H9 (cell line): ENCODE measurements at regions not wholly inside any gene's neighbourhood (a gene's known extent, or its start where the extent isn't known, plus 50 kb on each side); places are given as distances from the start of the nearest gene placed in this dataset.

Experiments used
- DNase-seq: peaks from one replicate; pipeline ENCODE4 v3.0.0-alpha.2; 2017
- H2AFZ ChIP-seq: one replicate; pipeline ENCODE4 v1.6.1; 2013; ENCODE audit warnings: mild to moderate bottlenecking, low read length, control low read depth, moderate library complexity
- H2AK5ac ChIP-seq: 2 replicates; pipeline ENCODE4 v1.6.1; 2013; ENCODE audit warnings: low read length, control low read depth, mixed read lengths; ENCODE audit not compliant: insufficient read length
- H2BK120ac ChIP-seq: one replicate; pipeline ENCODE4 v1.6.1; 2013; ENCODE audit warnings: low read depth, mild to moderate bottlenecking, low read length, control low read depth, inconsistent platforms; ENCODE audit not compliant: poor library complexity, severe bottlenecking
- H2BK12ac ChIP-seq: 2 replicates; pipeline ENCODE4 v1.6.1; 2013; ENCODE audit warnings: low read length, control low read depth, mixed read lengths, low read depth; ENCODE audit not compliant: insufficient read length
- H2BK15ac ChIP-seq: 2 replicates; pipeline ENCODE4 v1.6.1; 2013; ENCODE audit warnings: low read depth, low read length, control low read depth
- H2BK20ac ChIP-seq: one replicate; pipeline ENCODE4 v1.6.1; 2013; ENCODE audit warnings: low read depth, mild to moderate bottlenecking, low read length, control low read depth, inconsistent platforms; ENCODE audit not compliant: poor library complexity, severe bottlenecking
- H2BK5ac ChIP-seq: 2 replicates; pipeline ENCODE4 v1.6.1; 2013; ENCODE audit warnings: low read length, control low read depth, mixed read lengths; ENCODE audit not compliant: insufficient read length
- H3K14ac ChIP-seq: 2 replicates; pipeline ENCODE4 v1.6.1; 2013; ENCODE audit warnings: low read length, control low read depth; ENCODE audit not compliant: insufficient read depth
- H3K18ac ChIP-seq: 2 replicates; pipeline ENCODE4 v1.6.1; 2013; ENCODE audit warnings: low read depth, mild to moderate bottlenecking, mixed read lengths, low read length, control low read depth; ENCODE audit not compliant: insufficient read length
- H3K23ac ChIP-seq: 2 replicates; pipeline ENCODE4 v1.6.1; 2013; ENCODE audit warnings: low read length, control low read depth, mixed read lengths, low read depth; ENCODE audit not compliant: insufficient read length
- H3K23me2 ChIP-seq: 2 replicates; pipeline ENCODE4 v1.6.1; 2013; ENCODE audit warnings: low read depth, mild to moderate bottlenecking, mixed read lengths, low read length, control low read depth; ENCODE audit not compliant: insufficient read length, poor library complexity, severe bottlenecking
- H3K27ac ChIP-seq: 2 replicates; pipeline ENCODE4 v1.5.1; 2013; ENCODE audit warnings: low read length, control low read depth, mixed read lengths, low read depth; ENCODE audit not compliant: insufficient read length
- H3K27me3 ChIP-seq: 2 replicates; pipeline ENCODE4 v1.6.1; 2013; ENCODE audit warnings: low read length, control low read depth, inconsistent platforms; ENCODE audit not compliant: insufficient read depth
- H3K4ac ChIP-seq: 2 replicates; pipeline ENCODE4 v1.6.1; 2013; ENCODE audit warnings: low read depth, mild to moderate bottlenecking, control low read depth, inconsistent platforms, low read length, moderate library complexity
- H3K4me1 ChIP-seq: 2 replicates; pipeline ENCODE4 v1.6.1; 2013; ENCODE audit warnings: low read length, control low read depth, inconsistent platforms; ENCODE audit not compliant: insufficient read depth
- H3K4me2 ChIP-seq: 2 replicates; pipeline ENCODE4 v1.6.1; 2013; ENCODE audit warnings: low read length, control low read depth, mixed read lengths; ENCODE audit not compliant: insufficient read length, insufficient read depth
- H3K56ac ChIP-seq: 2 replicates; pipeline ENCODE4 v1.6.1; 2013; ENCODE audit warnings: low read depth, mild to moderate bottlenecking, mixed read lengths, low read length, control low read depth; ENCODE audit not compliant: insufficient read length
- H3K79me1 ChIP-seq: 2 replicates; pipeline ENCODE4 v1.6.1; 2013; ENCODE audit warnings: low read depth, mild to moderate bottlenecking, moderate library complexity, low read length, control low read depth, inconsistent platforms; ENCODE audit not compliant: insufficient read depth, poor library complexity, severe bottlenecking
- H3K79me2 ChIP-seq: 2 replicates; pipeline ENCODE4 v1.6.1; 2013; ENCODE audit warnings: low read length, control low read depth, inconsistent platforms; ENCODE audit not compliant: insufficient read depth
- H3K9ac ChIP-seq: 2 replicates; pipeline ENCODE4 v1.6.1; 2013; ENCODE audit warnings: low read length, control low read depth, mixed read lengths; ENCODE audit not compliant: insufficient read length; ENCODE audit errors: extremely low read depth
- H3K9me3 ChIP-seq: one replicate; pipeline ENCODE4 v1.6.1; 2013; ENCODE audit warnings: low read depth, low read length, inconsistent platforms; ENCODE audit not compliant: control insufficient read depth
- H3T11ph ChIP-seq: one replicate; pipeline ENCODE4 v1.6.1; 2013; ENCODE audit warnings: mild to moderate bottlenecking, low read length, control low read depth, inconsistent platforms
- H4K20me1 ChIP-seq: one replicate; pipeline ENCODE4 v1.6.1; 2013; ENCODE audit not compliant: control insufficient read depth, insufficient read length, insufficient read depth
- H4K5ac ChIP-seq: 2 replicates; pipeline ENCODE4 v1.6.1; 2013; ENCODE audit warnings: low read depth, mild to moderate bottlenecking, mixed read lengths, low read length, control low read depth; ENCODE audit not compliant: insufficient read length
- H4K8ac ChIP-seq: replicated peaks from 2 replicates; pipeline ENCODE4 v1.6.1; 2013; ENCODE audit warnings: low read length, control low read depth, mixed read lengths, low read depth; ENCODE audit not compliant: insufficient read length
- H4K91ac ChIP-seq: 2 replicates; pipeline ENCODE4 v1.6.1; 2013; ENCODE audit warnings: low read depth, mild to moderate bottlenecking, moderate library complexity, mixed read lengths, low read length, control low read depth; ENCODE audit not compliant: insufficient read length
- H3K27ac Mint-ChIP-seq, 3 experiments: 2 replicates in 2 of 3; 3 replicates in 1 of 3; pipeline ENCODE4 v1.8.0; 2020 to 2021; ENCODE audit warnings: mixed read lengths in 3 of 3, mild to moderate bottlenecking in 1 of 3, moderate library complexity in 1 of 3
- H3K27me3 Mint-ChIP-seq: 2 replicates; pipeline ENCODE4 v1.8.0; 2021; ENCODE audit warnings: low read depth, mild to moderate bottlenecking, moderate library complexity, mixed read lengths
- H3K36me3 Mint-ChIP-seq, 3 experiments: 2 replicates in 2 of 3; 3 replicates in 1 of 3; pipeline ENCODE4 v1.8.0; 2020 to 2021; ENCODE audit warnings: low read depth in 3 of 3, mixed read lengths in 3 of 3; ENCODE audit not compliant: insufficient read depth in 1 of 3
- H3K4me1 Mint-ChIP-seq, 2 experiments: 2 replicates each; pipeline ENCODE4 v1.8.0; 2020; ENCODE audit warnings: mixed read lengths in 2 of 2
- H3K4me3 Mint-ChIP-seq, 2 experiments: 2 replicates in 1 of 2; 3 replicates in 1 of 2; pipeline ENCODE4 v1.8.0; 2020 to 2021; ENCODE audit warnings: mild to moderate bottlenecking in 2 of 2, mixed read lengths in 2 of 2, moderate library complexity in 1 of 2
- H3K9me3 Mint-ChIP-seq, 2 experiments: 2 replicates in 1 of 2; 3 replicates in 1 of 2; pipeline ENCODE4 v1.8.0; 2020; ENCODE audit warnings: mild to moderate bottlenecking in 2 of 2, mixed read lengths in 2 of 2, moderate library complexity in 1 of 2
- WGBS: extraction: QIAGEN DNeasy Blood & Tissue Kit; methylation state at CpG from one replicate; pipeline ENCODE4 v1.1.7; 2013; ENCODE audit warnings: missing lambda C conversion rate, low lambda C conversion rate, mixed read lengths; ENCODE audit not compliant: insufficient read length; ENCODE audit errors: extremely low coverage; 5-methylcytosine and 5-hydroxymethylcytosine counted together
- TF ChIP-seq, protein P1 (sequence below): fragments of 200-600 bp; sonication (generic); conservative IDR thresholded peaks from 3 replicates; pipeline ENCODE4 v1.8.0; 2021; ENCODE audit warnings: antibody characterized with exemption, mild to moderate bottlenecking

DNA sequence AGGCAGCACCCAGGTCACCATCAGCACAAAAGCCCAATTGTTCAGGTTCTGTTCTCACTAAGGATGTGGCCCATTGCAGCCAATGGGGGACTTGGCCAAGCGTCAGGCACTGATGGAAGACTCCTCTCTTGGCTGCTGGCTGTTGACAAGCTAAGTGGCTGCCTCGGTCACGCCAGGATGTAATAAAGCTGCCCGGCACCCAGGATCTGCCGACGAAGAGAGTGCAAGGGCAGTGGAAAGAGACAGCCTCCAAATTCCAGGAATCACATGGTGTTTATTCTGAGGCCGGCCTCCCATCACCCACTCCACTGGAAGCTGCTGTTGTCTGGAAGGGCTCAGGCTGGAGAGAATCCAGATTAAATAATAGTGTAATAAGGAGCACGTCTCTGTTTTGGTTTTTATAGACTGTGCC is 451.8 kb upstream of the TBX3 start:
- H3K4me1 Mint-ChIP-seq, result peaks cover 2 to 5% of the 10 kb centered on the region in 2 experiments; a peak in 3 of 4 replicates
- Histone ChIP-seq H3K9ac (no peak overlapping the region), H3K9me3 (no peaks in the 10 kb centered on the region), H2BK15ac (no peak overlapping the region), H4K8ac (no peak overlapping the region), H3K79me2 (no peaks in the 10 kb centered on the region), H3T11ph (no peak overlapping the region), H2BK5ac (no peak overlapping the region), H3K23me2 (no peaks in the 10 kb centered on the region), H4K20me1 (no peaks in the 10 kb centered on the region), H3K23ac (no peak overlapping the region), H3K27me3 (no peaks in the 10 kb centered on the region), H3K4ac (no peak overlapping the region), H2BK120ac (no peak overlapping the region), H2BK20ac (no peak overlapping the region), H3K4me1 (no peaks in the 10 kb centered on the region), H4K5ac (no peak overlapping the region), H2BK12ac (no peak overlapping the region), H3K14ac (no peak overlapping the region), H3K4me2 (no peak overlapping the region), H3K56ac (no peak overlapping the region), H4K91ac (no peak overlapping the region), H3K27ac (no peak overlapping the region), H3K18ac (no peak overlapping the region), H2AFZ (no peak overlapping the region), H3K79me1 (no peaks in the 10 kb centered on the region), H2AK5ac (no peak overlapping the region)
- DNase-seq, result no peak
- no peaks in the 10 kb centered on the region; a peak in 1 of 5 replicates for H3K9me3 Mint-ChIP-seq
- WGBS, result no CpG with 5 or more reads among the region's 8 CpGs
- no peak overlapping the region for H3K4me3 Mint-ChIP-seq
- TF ChIP-seq, protein P1, sequence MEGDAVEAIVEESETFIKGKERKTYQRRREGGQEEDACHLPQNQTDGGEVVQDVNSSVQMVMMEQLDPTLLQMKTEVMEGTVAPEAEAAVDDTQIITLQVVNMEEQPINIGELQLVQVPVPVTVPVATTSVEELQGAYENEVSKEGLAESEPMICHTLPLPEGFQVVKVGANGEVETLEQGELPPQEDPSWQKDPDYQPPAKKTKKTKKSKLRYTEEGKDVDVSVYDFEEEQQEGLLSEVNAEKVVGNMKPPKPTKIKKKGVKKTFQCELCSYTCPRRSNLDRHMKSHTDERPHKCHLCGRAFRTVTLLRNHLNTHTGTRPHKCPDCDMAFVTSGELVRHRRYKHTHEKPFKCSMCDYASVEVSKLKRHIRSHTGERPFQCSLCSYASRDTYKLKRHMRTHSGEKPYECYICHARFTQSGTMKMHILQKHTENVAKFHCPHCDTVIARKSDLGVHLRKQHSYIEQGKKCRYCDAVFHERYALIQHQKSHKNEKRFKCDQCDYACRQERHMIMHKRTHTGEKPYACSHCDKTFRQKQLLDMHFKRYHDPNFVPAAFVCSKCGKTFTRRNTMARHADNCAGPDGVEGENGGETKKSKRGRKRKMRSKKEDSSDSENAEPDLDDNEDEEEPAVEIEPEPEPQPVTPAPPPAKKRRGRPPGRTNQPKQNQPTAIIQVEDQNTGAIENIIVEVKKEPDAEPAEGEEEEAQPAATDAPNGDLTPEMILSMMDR, result no peak
- H3K36me3 Mint-ChIP-seq, result no peaks in the 10 kb centered on the region; a peak in 1 of 7 replicates
- H3K27ac Mint-ChIP-seq, result no peak overlapping the region
- no peaks in the 10 kb centered on the region; the same call in none of the 2 replicates for H3K27me3 Mint-ChIP-seq
